GM12878 (cell line): ENCODE measurements at regions not wholly inside any gene's neighbourhood (a gene's known extent, or its start where the extent isn't known, plus 50 kb on each side); places are given as distances from the start of the nearest gene placed in this dataset.

Source experiments
- ATAC-seq: fragments of 200-7000 bp; cut with Tn5 transposase; 3 replicates; pipeline ENCODE4 v1.9.1; 2020; ENCODE audit warnings: mild to moderate bottlenecking, moderate library complexity
- BruUV-seq: library from RNA; stranded (reverse); fragments of 400-500 nt; replicated peaks from 2 replicates; lab custom pipeline; 2021; lab: Mats Ljungman, UMichigan
- CTCF ChIA-PET: fragments of 300-600 bp; sonication (Branson Sonifier 250); formaldehyde crosslinking; extraction: SDS; loops from one replicate; lab custom pipeline; 2021; ENCODE audit warnings: inconsistent platforms; lab: Yijun Ruan, JAX
- POLR2A ChIA-PET: fragments of 350-600 bp; formaldehyde crosslinking; extraction: SDS; loops from one replicate; lab custom pipeline; 2021; ENCODE audit warnings: inconsistent platforms; lab: Charles Lee
- RAD21 ChIA-PET: fragments of 300-600 bp; sonication (Branson Sonifier 250); formaldehyde crosslinking; loops from one replicate; lab custom pipeline; 2023; ENCODE audit warnings: antibody characterized with exemption; ENCODE audit not compliant: unreplicated experiment; lab: Charles Lee
- SMC1A ChIA-PET: fragments of 300-600 bp; sonication (Branson Sonifier 250); formaldehyde crosslinking; loops from one replicate; lab custom pipeline; 2023; ENCODE audit not compliant: unreplicated experiment, uncharacterized antibody; lab: Charles Lee
- DNase-seq: peaks from one replicate; pipeline ENCODE4 v3.0.0-alpha.2; 2011; ENCODE audit warnings: low read depth, low spot score
- FAIRE-seq: peaks from 3 replicates; lab custom pipeline; 2011; peaks lifted over from hg19 to GRCh38; lab: Jason Lieb, UNC
- H2AFZ ChIP-seq: 2 replicates; pipeline ENCODE4 v1.6.0; 2011; ENCODE audit warnings: low read depth, low read length, control low read depth; ENCODE audit not compliant: control insufficient read depth
- H3K27ac ChIP-seq: 2 replicates; pipeline ENCODE4 v1.5.1; 2011; ENCODE audit warnings: control low read depth; ENCODE audit not compliant: control insufficient read depth, insufficient read depth
- H3K27me3 ChIP-seq, 2 experiments: replicated peaks in 1 of 2; 2 replicates each; pipeline versions ENCODE4 v1.6.0 to v1.6.1; 2011; ENCODE audit warnings: low read length in 1 of 2; ENCODE audit not compliant: control insufficient read depth in 2 of 2, insufficient read depth in 2 of 2
- H3K36me3 ChIP-seq, 2 experiments: 2 replicates each; pipeline ENCODE4 v1.5.1; 2011; ENCODE audit warnings: low read length in 1 of 2; ENCODE audit not compliant: control insufficient read depth in 2 of 2, insufficient read depth in 2 of 2
- H3K4me1 ChIP-seq: 2 replicates; pipeline ENCODE4 v1.6.1; 2011; ENCODE audit warnings: mild to moderate bottlenecking, low read length, moderate library complexity, mixed read lengths; ENCODE audit not compliant: control insufficient read depth, insufficient read depth
- H3K4me2 ChIP-seq: 2 replicates; pipeline ENCODE4 v1.6.0; 2011; ENCODE audit warnings: control low read depth; ENCODE audit not compliant: control insufficient read depth, insufficient read depth
- H3K4me3 ChIP-seq: fragments of 200-600 bp; sonication (generic); 2 replicates; pipeline ENCODE4 v1.5.1; 2016
- H3K79me2 ChIP-seq: 2 replicates; pipeline ENCODE4 v1.6.0; 2011; ENCODE audit warnings: low read length; ENCODE audit not compliant: control insufficient read depth, insufficient read depth
- H3K9ac ChIP-seq: 2 replicates; pipeline ENCODE4 v1.8.0; 2011; ENCODE audit warnings: low read length, control low read depth, mixed read lengths; ENCODE audit not compliant: control insufficient read depth, insufficient read depth
- H3K9me3 ChIP-seq: replicated peaks from 3 replicates; pipeline ENCODE4 v1.5.1; 2011; ENCODE audit warnings: mild to moderate bottlenecking, low read length; ENCODE audit not compliant: control insufficient read depth, insufficient read depth
- H4K20me1 ChIP-seq: 2 replicates; pipeline ENCODE4 v1.6.0; 2011; ENCODE audit not compliant: control insufficient read depth, insufficient read depth
- ASH2L ChIP-seq: fragments of 300-600, 200-600 bp; sonication (generic); IDR thresholded peaks from 2 replicates; pipeline ENCODE4 v1.6.1; 2017; ENCODE audit warnings: low read depth, mild to moderate bottlenecking, borderline replicate concordance
- CHD2 ChIP-seq: IDR thresholded peaks from 2 replicates; pipeline ENCODE4 v1.6.1; 2011; ENCODE audit warnings: low read depth, low read length, improper control_type of control experiment, borderline replicate concordance
- CREB1 ChIP-seq: IDR thresholded peaks from 2 replicates; pipeline ENCODE4 v1.6.1; 2012; ENCODE audit warnings: low read depth, mild to moderate bottlenecking, inconsistent platforms
- GABPA ChIP-seq: IDR thresholded peaks from 2 replicates; pipeline ENCODE4 v1.6.1; 2014; ENCODE audit warnings: antibody characterized with exemption, low read depth, mild to moderate bottlenecking, inconsistent platforms
- IRF5 ChIP-seq: fragments of 450-650 bp; IDR thresholded peaks from 2 replicates; pipeline ENCODE4 v1.6.1; 2017; ENCODE audit warnings: borderline replicate concordance
- KDM1A ChIP-seq: fragments of 200-600 bp; sonication (generic); IDR thresholded peaks from 2 replicates; pipeline ENCODE4 v1.6.1; 2016; ENCODE audit warnings: borderline replicate concordance
- MYC ChIP-seq: IDR thresholded peaks from 2 replicates; pipeline ENCODE4 v1.6.1; 2011; ENCODE audit warnings: mild to moderate bottlenecking, low read length, moderate library complexity, inconsistent platforms; ENCODE audit not compliant: insufficient read depth, insufficient replicate concordance, insufficient read length, severe bottlenecking
- RELB ChIP-seq: fragments of 450-650 bp; IDR thresholded peaks from 2 replicates; pipeline ENCODE4 v1.6.1; 2017; ENCODE audit warnings: low read depth, mild to moderate bottlenecking, moderate library complexity
- WRNIP1 ChIP-seq: IDR thresholded peaks from 2 replicates; pipeline ENCODE4 v1.6.1; 2011; ENCODE audit warnings: low read depth, low read length, improper control_type of control experiment, borderline replicate concordance
- ZNF24 ChIP-seq: fragments of 450-650 bp; IDR thresholded peaks from 2 replicates; pipeline ENCODE4 v1.6.1; 2017; ENCODE audit warnings: antibody characterized with exemption, mild to moderate bottlenecking
- in situ Hi-C: fragments of 300-500 bp; cut with MboI; formaldehyde crosslinking; loops from 9 replicates; pipeline ENCODE4 v1.14.3; 2018; ENCODE audit warnings: mixed read lengths
- intact Hi-C: fragments of 100-400 bp; cut with micrococcal nuclease; formaldehyde crosslinking; loops from one replicate; pipeline ENCODE4 v1.14.2; 2022; ENCODE audit not compliant: unreplicated experiment
- TF ChIP-seq, protein P1 (sequence below): fragments of 450-650 bp; conservative IDR thresholded peaks from 2 replicates; pipeline ENCODE4 v1.6.1; 2017; ENCODE audit warnings: mild to moderate bottlenecking, moderate library complexity
- TF ChIP-seq, protein P2 (sequence below): fragments of 450-650 bp; IDR thresholded peaks from 2 replicates; pipeline ENCODE4 v1.6.1; 2017; ENCODE audit warnings: mild to moderate bottlenecking, moderate library complexity

DNA sequence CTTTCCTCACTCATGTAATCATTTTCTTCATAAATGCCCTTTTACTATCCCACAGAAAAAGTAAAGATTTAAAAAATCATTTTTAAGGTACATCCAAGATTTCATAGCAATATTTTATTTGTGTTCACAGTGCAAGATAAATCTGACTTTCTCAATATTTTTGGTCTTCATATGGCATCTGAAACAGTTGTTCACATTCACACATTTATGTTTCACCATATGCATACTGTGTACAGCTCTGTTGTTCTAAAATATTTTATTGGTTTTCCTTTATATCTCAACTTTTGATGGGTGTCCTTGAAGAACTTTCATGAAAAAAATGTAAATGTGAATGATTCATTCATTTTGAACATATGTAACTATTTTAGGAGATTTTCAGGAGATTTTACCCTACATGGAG is 348.7 kb downstream of the SNAPC1 start:
- ATAC-seq, result no peak
- ChIA-PET RAD21 (interaction anchor here (2.2 kb wide), 1 partner anchor 13 kb away, joined by 4 read pairs; no protein-coding TSS in a partner anchor), POLR2A (no interaction called here)

More for the DNA sequence above, 348.7 kb downstream of the SNAPC1 start:
- no peak overlapping the region for H3K4me3 ChIP-seq
- H3K36me3 ChIP-seq, result no peaks in the 10 kb centered on the region
- H3K27me3 ChIP-seq, result peaks cover 0 to 3% of the 10 kb centered on the region in 2 experiments; a peak in 1 of 4 replicates
- no peak overlapping the region for H3K9ac ChIP-seq
- CTCF ChIA-PET, result interaction anchor here (0.9 to 1.7 kb wide), 4 partner anchors 16 to 217 kb away, joined by 3 to 13 read pairs (median 4); no protein-coding TSS in a partner anchor
- intact Hi-C loops, result no loop called here
- FAIRE-seq, result no peak
- in situ Hi-C loops, result no loop called here
- no TSS peak for BruUV-seq
- no peaks in the 10 kb centered on the region for H4K20me1 ChIP-seq
- SMC1A ChIA-PET, result interaction anchor here (0.7 to 2.7 kb wide), 4 partner anchors 12 to 185 kb away, joined by 4 to 15 read pairs (median 6); no protein-coding TSS in a partner anchor
- no peaks in the 10 kb centered on the region for H3K9me3 ChIP-seq
- no peak overlapping the region for H3K4me2 ChIP-seq
- no peak overlapping the region for H2AFZ ChIP-seq
- TF ChIP-seq ASH2L (no peak), ZNF24 (no peak), KDM1A (no peak), CHD2 (no peak), CREB1 (no peak), IRF5 (no peak), WRNIP1 (no peak), MYC (no peak), RELB (no peak), GABPA (no peak)
- TF ChIP-seq, protein P1, sequence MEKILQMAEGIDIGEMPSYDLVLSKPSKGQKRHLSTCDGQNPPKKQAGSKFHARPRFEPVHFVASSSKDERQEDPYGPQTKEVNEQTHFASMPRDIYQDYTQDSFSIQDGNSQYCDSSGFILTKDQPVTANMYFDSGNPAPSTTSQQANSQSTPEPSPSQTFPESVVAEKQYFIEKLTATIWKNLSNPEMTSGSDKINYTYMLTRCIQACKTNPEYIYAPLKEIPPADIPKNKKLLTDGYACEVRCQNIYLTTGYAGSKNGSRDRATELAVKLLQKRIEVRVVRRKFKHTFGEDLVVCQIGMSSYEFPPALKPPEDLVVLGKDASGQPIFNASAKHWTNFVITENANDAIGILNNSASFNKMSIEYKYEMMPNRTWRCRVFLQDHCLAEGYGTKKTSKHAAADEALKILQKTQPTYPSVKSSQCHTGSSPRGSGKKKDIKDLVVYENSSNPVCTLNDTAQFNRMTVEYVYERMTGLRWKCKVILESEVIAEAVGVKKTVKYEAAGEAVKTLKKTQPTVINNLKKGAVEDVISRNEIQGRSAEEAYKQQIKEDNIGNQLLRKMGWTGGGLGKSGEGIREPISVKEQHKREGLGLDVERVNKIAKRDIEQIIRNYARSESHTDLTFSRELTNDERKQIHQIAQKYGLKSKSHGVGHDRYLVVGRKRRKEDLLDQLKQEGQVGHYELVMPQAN, result no peak
- TF ChIP-seq, protein P2, sequence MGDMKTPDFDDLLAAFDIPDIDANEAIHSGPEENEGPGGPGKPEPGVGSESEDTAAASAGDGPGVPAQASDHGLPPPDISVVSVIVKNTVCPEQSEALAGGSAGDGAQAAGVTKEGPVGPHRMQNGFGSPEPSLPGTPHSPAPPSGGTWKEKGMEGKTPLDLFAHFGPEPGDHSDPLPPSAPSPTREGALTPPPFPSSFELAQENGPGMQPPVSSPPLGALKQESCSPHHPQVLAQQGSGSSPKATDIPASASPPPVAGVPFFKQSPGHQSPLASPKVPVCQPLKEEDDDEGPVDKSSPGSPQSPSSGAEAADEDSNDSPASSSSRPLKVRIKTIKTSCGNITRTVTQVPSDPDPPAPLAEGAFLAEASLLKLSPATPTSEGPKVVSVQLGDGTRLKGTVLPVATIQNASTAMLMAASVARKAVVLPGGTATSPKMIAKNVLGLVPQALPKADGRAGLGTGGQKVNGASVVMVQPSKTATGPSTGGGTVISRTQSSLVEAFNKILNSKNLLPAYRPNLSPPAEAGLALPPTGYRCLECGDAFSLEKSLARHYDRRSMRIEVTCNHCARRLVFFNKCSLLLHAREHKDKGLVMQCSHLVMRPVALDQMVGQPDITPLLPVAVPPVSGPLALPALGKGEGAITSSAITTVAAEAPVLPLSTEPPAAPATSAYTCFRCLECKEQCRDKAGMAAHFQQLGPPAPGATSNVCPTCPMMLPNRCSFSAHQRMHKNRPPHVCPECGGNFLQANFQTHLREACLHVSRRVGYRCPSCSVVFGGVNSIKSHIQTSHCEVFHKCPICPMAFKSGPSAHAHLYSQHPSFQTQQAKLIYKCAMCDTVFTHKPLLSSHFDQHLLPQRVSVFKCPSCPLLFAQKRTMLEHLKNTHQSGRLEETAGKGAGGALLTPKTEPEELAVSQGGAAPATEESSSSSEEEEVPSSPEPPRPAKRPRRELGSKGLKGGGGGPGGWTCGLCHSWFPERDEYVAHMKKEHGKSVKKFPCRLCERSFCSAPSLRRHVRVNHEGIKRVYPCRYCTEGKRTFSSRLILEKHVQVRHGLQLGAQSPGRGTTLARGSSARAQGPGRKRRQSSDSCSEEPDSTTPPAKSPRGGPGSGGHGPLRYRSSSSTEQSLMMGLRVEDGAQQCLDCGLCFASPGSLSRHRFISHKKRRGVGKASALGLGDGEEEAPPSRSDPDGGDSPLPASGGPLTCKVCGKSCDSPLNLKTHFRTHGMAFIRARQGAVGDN, result no peak
- H3K27ac ChIP-seq, result no peak overlapping the region
- DNase-seq, result no peak
- no peaks in the 10 kb centered on the region for H3K4me1 ChIP-seq
- H3K79me2 ChIP-seq, result no peaks in the 10 kb centered on the region
